Stimulated activated CD4-positive, alpha-beta T cell treated with anti-CD3 and anti-CD28 coated beads, Interleukin-4, amount 100 ng/mL, for 48 hours (primary cell): ENCODE measurements at regions not wholly inside any gene's neighbourhood (a gene's known extent, or its start where the extent isn't known, plus 50 kb on each side); places are given as distances from the start of the nearest gene placed in this dataset.
"Not testable (repeated sequence)": the region's sequence is repeated elsewhere in the genome, so short reads cannot be mapped to it uniquely, and the experiment has no call there.

Source experiments
- DNase-seq, 2 donors: peaks; one replicate each; pipeline ENCODE4 v3.0.0-alpha.2; 2020; ENCODE audit warnings: low read depth in 2 of 2

DNA sequence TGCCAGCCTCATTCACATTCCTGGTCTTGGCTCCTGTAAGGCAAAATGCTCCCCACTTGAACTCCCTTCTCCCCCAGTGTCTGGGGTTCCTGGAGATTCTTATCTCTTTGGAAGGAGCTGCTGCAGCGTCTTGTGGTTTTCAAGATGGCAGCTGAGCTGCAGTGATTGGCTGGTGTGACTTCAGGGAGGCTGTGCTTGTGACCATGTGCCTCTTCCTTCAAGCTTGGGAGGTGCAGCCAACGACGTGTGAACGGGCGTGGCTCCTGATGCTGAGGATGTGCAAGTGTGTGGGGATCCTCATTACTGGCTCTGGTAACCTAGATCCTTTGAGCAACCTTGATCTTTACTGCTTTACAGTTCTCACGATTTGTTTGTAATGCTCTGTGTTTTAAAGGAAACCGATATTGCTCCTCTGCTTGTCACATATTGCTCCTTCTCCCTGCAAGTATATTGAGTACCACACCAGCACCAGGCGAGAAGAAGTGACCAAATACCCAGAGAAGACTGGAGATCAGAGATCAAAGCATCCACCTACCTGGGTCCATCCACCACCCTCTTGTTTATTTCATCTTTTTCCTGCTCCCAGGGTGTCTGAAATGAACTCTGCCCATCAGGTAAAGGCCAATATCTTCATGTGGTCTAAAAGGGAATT is 208.5 kb downstream of the FGF9 start:
- no peak for DNase-seq

DNA sequence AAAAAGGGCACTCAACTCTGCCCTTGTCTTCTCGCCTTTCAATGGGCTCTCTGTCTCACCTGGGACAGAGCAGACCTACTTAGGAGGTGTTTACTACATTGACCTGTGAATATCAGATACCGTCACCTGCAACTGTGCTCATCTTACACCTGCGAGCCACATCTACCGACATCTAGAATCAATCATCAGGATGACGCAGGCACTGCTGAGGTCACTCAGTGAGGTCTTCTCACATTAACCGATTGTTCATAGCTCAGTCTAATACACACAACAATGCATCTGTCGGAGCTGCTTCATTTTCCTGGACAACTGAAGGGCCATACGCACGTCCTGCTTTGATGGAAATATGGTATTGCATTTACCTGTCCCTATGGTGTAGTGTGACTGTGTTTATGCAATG is 211.9 kb downstream of the FGF9 start:
- DNase-seq, result no peak

DNA sequence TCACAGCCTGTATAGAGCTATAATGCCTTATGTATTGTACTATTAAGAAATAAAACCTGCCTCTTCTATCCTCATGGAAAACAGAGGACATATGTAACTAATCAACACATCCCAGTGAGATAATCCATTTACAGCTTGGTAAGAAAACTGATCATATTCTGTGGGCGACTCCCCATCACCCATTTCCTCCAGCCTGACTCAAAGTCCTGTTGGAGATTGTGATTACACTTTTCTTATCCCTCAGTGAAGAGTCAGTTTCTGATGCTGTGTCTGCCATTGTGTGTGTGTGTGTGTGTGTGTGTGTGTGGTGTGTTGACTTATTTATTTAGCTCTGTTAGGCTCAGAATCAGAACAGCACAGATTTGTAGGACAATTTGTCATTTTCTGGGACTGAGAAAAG is 212.8 kb downstream of the FGF9 start:
- DNase-seq, result no peak

DNA sequence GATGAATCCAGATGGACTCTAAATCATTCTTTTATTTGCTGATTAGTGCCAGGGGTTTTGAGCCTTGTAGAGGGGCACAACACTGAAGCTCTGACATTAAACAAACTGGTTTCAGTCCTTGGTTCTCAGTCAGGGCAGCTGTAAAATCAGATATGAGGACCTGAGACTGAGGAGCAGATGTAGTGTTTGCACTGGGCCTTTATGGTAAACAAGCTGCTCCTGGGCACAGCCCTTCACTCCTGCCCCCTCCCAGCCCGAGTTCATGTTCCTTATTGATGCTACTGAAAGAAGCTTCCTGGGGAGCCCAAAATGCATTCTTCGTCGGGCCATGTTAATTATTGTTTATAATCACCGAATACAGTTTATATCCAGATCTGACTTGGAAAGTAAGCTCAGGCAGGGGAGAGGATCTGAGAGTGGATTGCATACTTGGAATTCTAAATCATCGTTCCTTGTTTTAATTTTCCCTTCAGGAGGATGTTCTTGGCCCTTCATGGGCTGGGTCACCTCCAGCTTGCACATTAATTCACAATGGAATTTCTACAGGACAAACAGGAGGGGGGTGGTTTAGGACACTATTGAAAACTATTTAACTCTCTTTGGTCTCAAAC is 213.5 kb downstream of the FGF9 start:
- DNase-seq, result no peak

DNA sequence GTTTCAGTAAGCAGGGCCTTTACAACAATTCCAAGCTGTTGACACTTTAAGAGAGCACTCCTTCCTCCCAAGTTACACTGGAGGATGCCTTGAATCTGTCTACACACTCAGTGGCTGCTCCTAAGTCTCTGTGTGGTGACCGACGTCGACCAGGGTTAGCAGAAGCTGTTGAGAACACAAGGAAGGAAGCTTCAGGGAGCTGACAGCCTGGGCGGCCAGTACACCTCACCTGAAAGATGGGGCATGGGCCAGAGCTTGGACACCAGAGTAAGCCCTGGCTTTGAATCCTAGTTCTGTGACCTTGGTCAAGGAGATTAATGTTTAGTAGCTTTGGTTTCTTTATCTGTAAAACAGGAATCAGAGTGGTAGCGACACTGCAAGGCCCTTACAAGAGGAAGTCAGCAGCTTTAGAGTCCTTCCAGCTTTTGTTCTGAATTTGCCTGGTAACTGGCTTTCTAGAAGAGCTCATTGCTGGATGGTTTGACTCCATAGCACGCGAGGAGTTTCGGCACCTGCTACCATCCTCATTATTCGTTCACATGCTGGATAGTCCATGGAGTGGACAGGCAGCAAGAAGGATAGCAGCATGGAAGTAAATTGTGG is 214.2 kb downstream of the FGF9 start:
- no peak for DNase-seq

DNA sequence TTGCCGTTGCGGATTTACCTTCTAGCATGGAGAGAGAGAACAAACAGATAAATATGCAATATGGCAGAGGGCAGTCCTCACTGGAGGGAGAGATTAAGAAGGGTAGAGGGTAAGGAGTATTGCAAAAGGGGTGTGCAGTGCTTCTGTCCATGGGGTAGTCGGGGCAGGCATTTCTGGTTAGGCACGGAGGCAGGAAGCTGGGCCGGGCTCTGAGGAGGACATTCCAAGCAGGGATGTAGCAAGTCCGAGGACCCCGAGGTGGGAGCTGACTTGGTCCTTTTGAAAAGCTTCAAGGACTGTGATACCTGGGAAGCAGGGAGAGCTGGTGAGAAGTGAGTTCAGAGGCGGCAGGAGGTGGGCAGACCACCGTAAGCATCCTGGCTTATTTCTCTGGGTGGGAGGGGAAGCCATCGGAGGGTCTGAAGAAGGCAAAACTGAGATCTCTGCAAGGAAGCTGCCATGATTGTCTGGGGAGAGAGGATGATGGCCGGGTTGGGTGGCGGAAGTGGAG is 214.9 kb downstream of the FGF9 start:
- DNase-seq, result no peak

DNA sequence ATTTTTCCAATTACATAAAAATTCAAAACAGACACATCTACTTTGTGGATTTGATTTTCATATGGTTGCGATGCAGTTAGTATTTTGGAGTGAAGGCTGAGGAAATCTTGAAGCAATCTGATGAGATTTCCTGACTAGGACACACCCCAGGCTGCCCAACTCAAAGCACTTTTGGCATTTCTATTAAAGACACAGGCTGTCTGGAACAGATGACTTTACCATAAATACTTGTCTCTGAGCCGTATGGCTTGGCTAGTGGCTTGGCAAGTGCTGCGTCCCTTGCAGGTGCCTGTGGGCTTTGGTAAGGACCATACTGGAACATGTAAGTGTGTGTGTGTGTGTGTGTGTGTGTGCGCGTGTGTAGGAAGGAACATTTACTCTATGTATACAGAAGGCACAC is 218.8 kb downstream of the FGF9 start:
- DNase-seq, result no peak

DNA sequence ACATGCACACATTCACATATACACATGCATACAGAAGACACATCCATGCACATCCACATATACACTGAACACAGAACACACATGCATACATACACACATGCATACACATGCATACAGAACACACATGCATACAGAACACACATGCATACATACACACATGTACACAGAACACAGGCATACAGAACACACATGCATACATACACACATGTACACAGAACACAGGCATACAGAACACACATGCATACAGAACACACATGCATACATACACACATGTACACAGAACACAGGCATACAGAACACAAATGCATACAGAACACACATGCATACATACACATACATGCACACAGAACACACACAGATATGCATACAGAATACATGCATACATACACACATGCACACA is 219.3 kb downstream of the FGF9 start:
- DNase-seq, result not testable (repeated sequence)

DNA sequence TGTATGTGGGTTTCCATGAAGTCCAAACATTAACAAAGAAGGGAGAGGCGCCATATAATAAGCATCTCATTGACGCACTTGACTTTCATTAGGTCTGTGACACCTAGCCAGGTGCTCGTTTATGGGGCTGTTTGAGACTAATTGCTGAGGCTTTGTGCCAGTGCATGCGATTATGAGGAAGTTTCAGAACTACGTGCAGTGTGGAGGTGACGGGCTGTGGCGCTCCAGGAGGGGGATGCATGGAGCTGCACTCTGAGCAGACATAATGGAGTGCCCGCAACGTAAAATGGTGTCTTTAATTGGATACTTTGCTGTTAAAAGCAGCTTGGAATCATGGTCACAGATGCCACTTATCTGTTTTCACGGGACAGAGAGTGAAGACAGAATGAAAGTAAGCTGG is 223.2 kb downstream of the FGF9 start:
- DNase-seq, result no peak

DNA sequence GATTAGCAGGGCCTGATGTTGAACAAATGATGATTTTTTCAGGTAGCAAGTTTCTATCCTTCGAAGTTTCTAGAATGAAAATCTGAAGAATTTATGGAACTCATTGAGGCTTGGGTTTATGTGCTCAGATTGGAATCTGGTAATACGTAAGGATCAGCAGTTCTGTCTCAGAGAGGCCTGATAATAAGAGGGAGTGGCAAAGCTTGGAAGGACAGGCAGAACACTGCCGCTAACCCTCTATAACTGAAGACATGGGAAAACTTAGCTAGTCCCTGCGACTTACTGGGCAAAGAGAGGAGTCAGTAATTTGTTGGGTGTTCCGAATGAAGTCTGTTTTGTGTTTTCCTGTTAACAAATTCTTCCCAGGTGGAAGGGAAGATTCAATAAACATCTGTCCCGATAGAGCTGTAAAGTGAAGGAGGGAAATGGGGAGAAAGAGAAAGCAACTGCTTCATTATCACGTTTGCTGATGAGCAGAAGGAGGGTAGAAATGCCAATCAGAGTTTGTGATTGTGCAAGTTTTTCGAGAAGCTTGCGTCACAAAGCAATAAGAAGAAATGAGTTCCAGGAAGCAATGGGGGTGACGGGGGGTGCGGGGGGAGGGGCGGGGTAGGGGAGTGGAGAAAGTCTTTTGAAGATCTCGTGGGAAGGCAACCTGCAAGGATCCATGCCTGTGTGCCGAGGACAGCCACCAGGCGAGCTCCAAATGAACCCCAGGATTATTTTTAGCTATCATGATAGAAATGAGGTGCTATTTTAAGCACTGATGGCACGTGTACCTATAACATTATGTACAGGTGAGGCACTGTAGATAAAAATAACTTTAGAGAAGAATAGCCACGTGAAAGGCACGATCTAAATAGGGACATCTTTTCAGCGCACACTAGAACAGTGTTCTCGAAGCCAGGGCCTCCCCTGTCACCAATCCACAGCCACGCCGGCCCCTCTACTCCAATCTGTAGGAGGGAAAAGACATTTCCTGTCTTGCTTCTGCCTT is 224.1 kb downstream of the FGF9 start:
- DNase-seq, result no peak

DNA sequence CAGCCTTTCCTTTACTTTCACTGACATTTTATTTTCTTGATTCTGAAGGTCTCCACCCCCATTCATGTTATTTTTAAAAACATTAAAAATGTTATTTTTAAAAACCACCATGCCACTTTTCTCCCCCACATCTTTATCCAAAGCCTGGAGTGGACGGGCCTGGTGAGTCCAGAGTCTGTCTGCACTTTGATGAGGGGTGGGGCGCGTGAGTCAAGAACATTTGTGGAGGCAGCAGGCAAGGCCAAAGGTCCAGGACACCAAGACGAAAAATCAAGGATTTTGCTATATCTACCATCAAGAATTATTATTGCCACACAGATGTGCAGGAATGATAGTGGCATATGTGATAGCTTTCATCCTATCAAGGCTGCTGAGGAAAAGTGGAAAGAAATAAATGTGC is 224.9 kb downstream of the FGF9 start:
- no peak for DNase-seq

DNA sequence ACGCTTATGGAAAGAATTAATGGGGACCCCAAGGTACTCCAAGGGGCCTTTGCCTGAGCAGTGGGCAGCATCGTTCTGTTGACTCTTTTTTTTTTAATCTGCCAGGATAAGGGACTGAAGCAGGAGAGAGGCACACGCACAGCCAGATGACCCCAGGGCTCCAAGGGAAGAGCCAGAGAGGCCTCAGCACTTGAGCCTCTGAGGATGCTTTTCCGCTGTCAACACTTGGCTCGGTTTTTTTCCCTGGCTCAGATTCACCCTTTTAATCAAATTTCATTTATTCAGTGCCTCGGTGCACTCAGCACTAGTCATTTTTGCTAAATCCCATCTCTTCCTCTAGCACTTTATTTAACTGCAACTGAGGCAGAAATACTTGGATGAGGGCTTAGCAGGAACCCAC is 226.3 kb downstream of the FGF9 start:
- no peak for DNase-seq

DNA sequence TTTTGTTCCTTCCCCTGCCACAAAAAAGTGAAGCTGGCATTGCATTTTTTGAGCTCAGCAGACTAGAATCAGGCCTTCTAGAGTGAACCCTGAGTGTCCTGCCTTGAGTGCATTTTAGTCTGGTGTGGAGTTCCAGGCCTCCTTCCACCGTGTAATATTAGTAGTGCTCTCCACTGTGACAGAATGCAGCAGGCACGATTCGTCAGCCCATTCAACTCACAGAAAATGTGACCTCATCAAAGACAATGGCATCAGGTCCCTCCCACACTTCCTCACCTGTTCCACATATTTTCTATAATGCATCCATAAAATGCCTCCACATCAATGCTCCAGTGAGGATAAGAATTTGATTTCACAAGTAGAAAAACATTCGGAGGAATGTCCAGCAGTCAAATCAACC is 227.6 kb downstream of the FGF9 start:
- DNase-seq, result no peak

DNA sequence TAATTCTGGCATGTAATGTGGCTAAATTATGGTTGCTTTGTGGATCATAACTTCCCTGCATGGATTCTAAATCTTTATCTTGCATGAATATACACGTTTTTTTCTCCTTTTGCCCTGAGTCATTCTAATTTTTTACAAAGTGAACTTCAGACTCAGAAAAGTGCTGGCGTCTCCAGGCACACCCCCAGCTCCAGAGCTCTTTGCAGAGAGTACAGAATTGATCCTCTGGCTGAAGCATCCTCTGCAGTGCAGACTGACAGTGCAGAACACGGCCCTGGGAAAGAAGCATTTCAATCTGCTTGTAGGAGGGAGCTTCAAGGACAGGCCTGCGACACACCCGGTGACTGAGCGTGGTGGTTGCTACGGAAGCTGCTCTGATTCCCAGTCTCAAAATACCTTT is 228.1 kb downstream of the FGF9 start:
- no peak for DNase-seq

DNA sequence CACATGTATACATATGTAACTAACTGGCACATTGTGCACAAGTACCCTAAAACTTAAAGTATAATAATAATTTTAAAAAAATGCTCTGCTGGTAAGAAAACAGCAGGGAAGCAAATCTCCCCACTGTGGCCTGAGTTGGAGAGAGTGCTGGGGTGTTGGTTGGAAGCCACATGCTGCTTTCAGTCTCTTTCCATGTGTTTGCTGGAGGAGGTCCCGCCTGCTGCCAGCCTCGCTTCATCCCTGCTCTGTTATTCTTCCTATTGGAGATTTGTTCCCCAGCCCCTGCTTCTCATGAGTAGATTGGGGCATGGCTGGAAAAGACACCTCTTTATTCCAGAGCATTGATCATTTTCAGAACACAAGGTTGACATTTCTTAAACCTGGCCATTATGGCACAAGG is 230.5 kb downstream of the FGF9 start:
- DNase-seq, result no peak

DNA sequence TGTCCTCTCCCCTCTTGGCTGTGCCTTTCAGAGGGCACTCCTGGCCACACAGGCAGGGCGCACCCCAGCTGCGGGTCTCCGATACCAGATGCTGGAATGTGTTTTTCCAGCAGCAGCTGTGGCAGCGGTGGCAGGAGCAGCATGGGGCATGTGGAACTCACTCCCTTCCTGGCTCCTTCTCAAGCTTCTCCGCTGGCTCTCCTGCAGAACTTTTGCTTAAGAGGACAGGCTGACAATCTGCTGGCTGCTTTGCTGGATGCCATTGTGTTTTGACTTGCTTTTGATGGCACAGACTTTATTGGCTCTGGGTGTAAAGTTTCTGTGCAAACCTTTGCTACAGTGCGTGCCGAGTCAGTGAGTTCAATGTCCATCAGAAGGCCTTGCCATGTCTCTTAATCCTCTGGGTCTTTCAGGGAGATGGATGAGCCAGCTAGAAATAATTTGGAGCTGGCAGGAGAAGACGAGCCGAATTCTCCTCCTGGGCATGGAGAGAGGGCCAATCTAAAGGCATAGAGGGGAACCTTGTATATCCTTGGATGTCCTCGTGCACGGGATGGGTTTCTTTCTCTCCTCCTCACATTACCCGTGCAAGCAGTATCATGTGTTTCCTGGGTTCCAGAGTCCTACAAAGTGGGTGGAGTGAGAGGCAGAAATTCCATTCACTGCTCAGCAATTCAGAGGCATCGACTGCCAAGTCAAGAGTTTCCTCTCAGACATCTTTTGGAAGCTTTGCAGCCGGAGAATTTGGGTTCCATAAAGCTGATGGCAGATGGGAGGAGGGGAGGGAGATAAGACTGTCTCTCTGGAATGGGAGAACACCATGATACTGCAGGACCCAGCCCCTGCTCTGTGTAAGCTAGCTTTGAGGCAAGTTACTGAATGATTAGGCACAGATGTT is 231.2 kb downstream of the FGF9 start:
- no peak for DNase-seq

DNA sequence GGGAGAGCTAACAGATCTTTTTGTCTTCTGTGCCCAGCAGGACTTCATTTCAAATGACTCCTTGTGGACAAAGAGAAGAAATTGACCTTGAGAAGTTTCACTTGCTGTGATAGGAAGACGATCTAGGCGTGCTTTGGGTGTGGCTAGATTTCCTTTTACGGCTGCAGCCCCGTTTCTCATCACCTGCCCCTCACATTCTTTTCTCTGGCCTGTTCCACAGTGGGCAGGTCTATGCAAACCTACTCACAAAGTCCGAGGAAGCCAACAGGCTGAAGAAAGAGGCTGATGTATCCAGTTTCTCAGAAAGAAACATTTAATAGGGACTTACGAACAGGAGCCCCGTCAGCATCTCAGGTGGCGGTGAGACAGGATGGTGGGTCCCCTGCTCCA is 231.8 kb downstream of the FGF9 start:
- DNase-seq, result no peak

DNA sequence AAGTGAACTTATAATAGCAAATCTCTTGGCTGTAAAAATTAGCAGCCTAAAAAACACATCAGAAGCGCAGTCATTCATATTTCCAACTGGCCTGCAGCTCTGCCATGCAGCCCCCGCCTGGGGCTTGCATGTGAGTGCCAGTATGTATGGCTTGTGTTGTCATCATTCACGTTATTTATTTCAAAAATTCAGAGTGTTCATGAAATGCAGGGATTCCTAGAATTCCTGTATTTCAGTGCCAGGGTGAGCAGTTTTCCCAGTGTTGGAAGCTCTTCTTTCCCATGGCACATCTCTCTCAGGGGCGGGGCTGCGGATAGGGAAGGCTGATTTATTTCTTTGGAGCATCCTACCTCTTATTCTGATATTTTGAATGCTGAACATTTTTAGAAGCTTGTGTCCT is 234.6 kb downstream of the FGF9 start:
- DNase-seq, result no peak

DNA sequence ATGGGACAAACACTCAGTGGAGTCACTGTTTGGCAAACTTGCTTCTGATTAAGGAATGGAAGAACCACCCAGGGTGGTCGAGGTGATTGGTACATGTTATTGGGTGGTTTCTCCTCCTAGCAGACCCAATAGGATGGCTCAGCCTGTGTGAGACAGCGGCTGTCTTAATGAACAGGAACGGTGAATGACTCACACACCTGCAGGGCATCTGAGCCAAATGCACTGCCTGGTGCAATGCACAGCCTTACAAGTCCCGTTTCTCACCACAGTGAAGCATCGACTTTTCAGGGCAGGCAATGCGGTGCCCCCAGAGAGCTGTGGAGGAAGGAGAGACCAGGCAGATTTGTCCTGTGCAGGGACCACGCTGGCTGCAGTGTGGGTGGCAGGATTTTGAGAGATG is 238.5 kb downstream of the FGF9 start:
- DNase-seq, result no peak

DNA sequence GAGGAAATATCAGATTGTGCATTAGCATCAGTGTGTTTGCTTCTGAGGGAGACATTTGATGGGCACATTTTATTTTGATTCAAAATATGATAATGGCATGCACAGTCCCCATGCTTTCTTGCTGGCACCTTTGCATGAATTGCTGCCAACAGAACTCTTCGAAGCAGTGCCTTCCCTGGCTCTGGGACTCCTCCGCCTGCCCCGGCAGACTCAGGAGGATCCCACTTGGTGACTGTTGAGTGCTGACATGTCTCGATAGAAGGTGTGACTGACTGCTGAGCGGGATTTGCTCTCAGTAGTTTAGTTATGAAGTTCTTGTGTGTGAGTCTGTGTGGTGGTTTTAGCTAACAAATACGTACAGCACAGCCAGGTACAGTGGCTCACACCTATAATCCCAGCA is 239.7 kb downstream of the FGF9 start:
- DNase-seq, result no peak

DNA sequence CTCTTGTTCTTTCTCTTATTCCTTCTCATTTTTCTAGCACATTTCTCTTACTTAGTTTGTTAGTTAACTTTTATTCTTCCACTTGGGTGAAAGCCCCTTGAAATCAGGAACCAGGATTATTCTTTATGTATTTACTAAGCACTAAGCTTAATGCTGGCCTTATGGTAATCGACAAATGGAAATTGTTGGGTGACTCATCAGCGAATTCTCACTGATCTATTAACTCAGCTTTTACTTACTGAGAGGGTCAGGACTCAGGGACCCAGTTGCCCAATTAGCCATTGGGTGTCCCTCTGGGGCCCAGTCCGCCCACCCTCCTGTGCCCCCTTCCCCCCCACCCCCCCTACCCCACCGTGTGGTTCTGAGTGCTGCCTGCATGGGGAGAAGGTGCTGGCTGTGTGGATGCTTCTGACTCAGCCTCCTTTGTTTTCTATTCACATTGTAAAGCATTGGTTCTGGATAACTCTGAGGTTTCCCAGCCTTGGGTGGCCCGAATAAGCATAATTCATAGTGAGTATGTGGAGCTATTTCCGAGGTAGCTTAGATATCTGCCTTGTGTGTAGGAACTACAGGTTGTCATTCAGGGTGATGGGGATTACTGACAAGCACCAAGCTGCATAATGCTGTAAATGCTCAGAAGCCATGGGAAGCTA is 240.9 kb downstream of the FGF9 start:
- no peak for DNase-seq
